Neural cell (in vitro differentiated cells): ENCODE measurements at regions not wholly inside any gene's neighbourhood (a gene's known extent, or its start where the extent isn't known, plus 50 kb on each side); places are given as distances from the start of the nearest gene placed in this dataset.

Experiments
- H2AFZ ChIP-seq: fragments of 200-600, 300-800 bp; sonication (generic), shearing (Covaris generic); 2 replicates; pipeline ENCODE4 v1.6.0; 2014; ENCODE audit warnings: low read depth, mild to moderate bottlenecking, antibody characterized with exemption, low read length, moderate library complexity
- H3F3A ChIP-seq: fragments of 200-600 bp; shearing (Covaris generic); 2 replicates; pipeline ENCODE4 v1.6.1; 2016; ENCODE audit warnings: mild to moderate bottlenecking, moderate library complexity, mixed read lengths, antibody characterized with exemption, low read length; ENCODE audit not compliant: insufficient read depth, poor library complexity, severe bottlenecking
- H3K27ac ChIP-seq: fragments of 200-600, 300-800 bp; sonication (generic), shearing (Covaris generic); 2 replicates; pipeline ENCODE4 v1.5.1; 2014; ENCODE audit warnings: mild to moderate bottlenecking, low read length, moderate library complexity
- H3K27me3 ChIP-seq: fragments of 300-800, 200-600 bp; sonication (generic), shearing (Covaris generic); 2 replicates; pipeline ENCODE4 v1.6.0; 2014; ENCODE audit warnings: mild to moderate bottlenecking, low read depth, low read length, moderate library complexity; ENCODE audit not compliant: insufficient read depth
- H3K36me3 ChIP-seq: fragments of 300-800, 200-600 bp; sonication (generic), shearing (Covaris generic); 2 replicates; pipeline ENCODE4 v1.5.1; 2014; ENCODE audit warnings: mild to moderate bottlenecking, antibody characterized with exemption, low read length, moderate library complexity; ENCODE audit not compliant: insufficient read depth
- H3K4me2 ChIP-seq: fragments of 300-800, 200-600 bp; sonication (generic), shearing (Covaris generic); 2 replicates; pipeline ENCODE4 v1.6.0; 2014; ENCODE audit warnings: mild to moderate bottlenecking, low read length
- H3K4me3 ChIP-seq: fragments of 300-800, 200-600 bp; sonication (generic), shearing (Covaris generic); 2 replicates; pipeline ENCODE4 v1.5.1; 2014; ENCODE audit warnings: mild to moderate bottlenecking, low read length, moderate library complexity
- H3K79me2 ChIP-seq: fragments of 200-600 bp; shearing (Covaris generic); replicated peaks from 2 replicates; pipeline ENCODE4 v1.6.0; 2014; ENCODE audit warnings: mild to moderate bottlenecking, low read length, moderate library complexity; ENCODE audit not compliant: insufficient read depth
- H3K9ac ChIP-seq: fragments of 300-800, 200-600 bp; sonication (generic), shearing (Covaris generic); 2 replicates; pipeline ENCODE4 v1.6.1; 2016; ENCODE audit warnings: mild to moderate bottlenecking, low read length, mixed read lengths
- H3K9me2 ChIP-seq: fragments of 200-600 bp; shearing (Covaris generic); 2 replicates; pipeline ENCODE4 v1.6.1; 2016; ENCODE audit warnings: mild to moderate bottlenecking, low read length, mixed read lengths; ENCODE audit not compliant: insufficient read depth
- H3K9me3 ChIP-seq: fragments of 200-600, 300-800 bp; sonication (generic), shearing (Covaris generic); 2 replicates; pipeline ENCODE4 v1.6.1; 2016; ENCODE audit warnings: mild to moderate bottlenecking, mixed run types, low read length, moderate library complexity, mixed read lengths
- H4K20me1 ChIP-seq: fragments of 200-600 bp; shearing (Covaris generic); 2 replicates; pipeline ENCODE4 v1.6.1; 2016; ENCODE audit warnings: mild to moderate bottlenecking, mixed run types; ENCODE audit not compliant: insufficient read depth
- CTCF ChIP-seq: fragments of 450-650 bp; IDR thresholded peaks from 2 replicates; pipeline ENCODE4 v1.5.1; 2014; ENCODE audit warnings: antibody characterized with exemption, mild to moderate bottlenecking, moderate library complexity; ENCODE audit not compliant: poor library complexity, severe bottlenecking
- EZH2 ChIP-seq: fragments of 200-600, 300-800 bp; shearing (Covaris generic), sonication (generic); IDR thresholded peaks from 2 replicates; pipeline ENCODE4 v1.6.1; 2014; ENCODE audit warnings: antibody characterized with exemption, low read length, borderline replicate concordance, mild to moderate bottlenecking; ENCODE audit not compliant: insufficient read depth, poor library complexity, severe bottlenecking
- MXI1 ChIP-seq: fragments of 450-650 bp; conservative IDR thresholded peaks from 2 replicates; pipeline ENCODE4 v1.6.1; 2014; ENCODE audit warnings: antibody characterized with exemption, mild to moderate bottlenecking; ENCODE audit not compliant: poor library complexity, severe bottlenecking
- POLR2AphosphoS5 ChIP-seq: IDR thresholded peaks from 2 replicates; pipeline ENCODE4 v1.6.1; 2012
- RAD21 ChIP-seq: fragments of 450-650 bp; conservative IDR thresholded peaks from 2 replicates; pipeline ENCODE4 v1.6.1; 2014; ENCODE audit warnings: antibody characterized with exemption, mild to moderate bottlenecking, moderate library complexity
- REST ChIP-seq: IDR thresholded peaks from 2 replicates; pipeline ENCODE4 v1.6.1; 2012; ENCODE audit warnings: borderline replicate concordance

- no peak overlapping the region for H3K4me2 ChIP-seq
Observed at GRCh38 chr4:138634915-138635314, 380.7 kb upstream of the NOCT start.

GRCh38 chr4:138633580-138633904 is 382.0 kb upstream of the NOCT start:
- Histone ChIP-seq H3K4me2 (no peak overlapping the region), H2AFZ (no peak overlapping the region), H3K36me3 (no peaks in the 10 kb centered on the region), H3K27ac (no peak overlapping the region), H3F3A (no peaks in the 10 kb centered on the region), H3K9me2 (no peaks in the 10 kb centered on the region), H4K20me1 (no peaks in the 10 kb centered on the region), H3K9ac (no peak overlapping the region), H3K9me3 (no peaks in the 10 kb centered on the region), H3K27me3 (no peaks in the 10 kb centered on the region), H3K4me3 (no peak overlapping the region), H3K79me2 (no peaks in the 10 kb centered on the region)
- TF ChIP-seq CTCF = no peak
- TF ChIP-seq POLR2AphosphoS5 = no peak
- no peak for TF ChIP-seq EZH2

More at GRCh38 chr4:138634915-138635314, 380.7 kb upstream of the NOCT start:
- no peak overlapping the region for H3K4me3 ChIP-seq
- no peak overlapping the region for H2AFZ ChIP-seq
- H4K20me1 ChIP-seq = no peaks in the 10 kb centered on the region
- no peaks in the 10 kb centered on the region for H3K36me3 ChIP-seq
- H3K9me2 ChIP-seq = no peaks in the 10 kb centered on the region
- H3K27me3 ChIP-seq = no peaks in the 10 kb centered on the region
- H3K27ac ChIP-seq = no peak overlapping the region
- H3K9me3 ChIP-seq = no peaks in the 10 kb centered on the region
- TF ChIP-seq REST (no peak), MXI1 (no peak), EZH2 (no peak)
- no peaks in the 10 kb centered on the region for H3F3A ChIP-seq
- no peaks in the 10 kb centered on the region for H3K79me2 ChIP-seq
- no peak overlapping the region for H3K9ac ChIP-seq

GRCh38 chr4:138632856-138633579 is 382.6 kb upstream of the NOCT start:
- H3K9me2 ChIP-seq = no peaks in the 10 kb centered on the region

More at GRCh38 chr4:138632856-138633579, 382.6 kb upstream of the NOCT start:
- no peaks in the 10 kb centered on the region for H3K27me3 ChIP-seq
- no peaks in the 10 kb centered on the region for H3K36me3 ChIP-seq
- no peaks in the 10 kb centered on the region for H3F3A ChIP-seq
- H4K20me1 ChIP-seq = no peaks in the 10 kb centered on the region
- H3K27ac ChIP-seq = no peak overlapping the region
- no peak overlapping the region for H3K4me3 ChIP-seq
- no peaks in the 10 kb centered on the region for H3K9me3 ChIP-seq
- H3K79me2 ChIP-seq = no peaks in the 10 kb centered on the region
- no peak for TF ChIP-seq RAD21
- no peak overlapping the region for H2AFZ ChIP-seq
- H3K9ac ChIP-seq = no peak overlapping the region
- H3K4me2 ChIP-seq = no peak overlapping the region
